ENCODE measurements at regions not wholly inside any gene's neighbourhood (a gene's known extent, or its start where the extent isn't known, plus 50 kb on each side); places are given as distances from the start of the nearest gene placed in this dataset.

GRCh38 chr1:192949783-192950182, 109.4 kb downstream of the UCHL5 start:
- DNase-seq (ENCODE audit: low spot score): no peak

DNA sequence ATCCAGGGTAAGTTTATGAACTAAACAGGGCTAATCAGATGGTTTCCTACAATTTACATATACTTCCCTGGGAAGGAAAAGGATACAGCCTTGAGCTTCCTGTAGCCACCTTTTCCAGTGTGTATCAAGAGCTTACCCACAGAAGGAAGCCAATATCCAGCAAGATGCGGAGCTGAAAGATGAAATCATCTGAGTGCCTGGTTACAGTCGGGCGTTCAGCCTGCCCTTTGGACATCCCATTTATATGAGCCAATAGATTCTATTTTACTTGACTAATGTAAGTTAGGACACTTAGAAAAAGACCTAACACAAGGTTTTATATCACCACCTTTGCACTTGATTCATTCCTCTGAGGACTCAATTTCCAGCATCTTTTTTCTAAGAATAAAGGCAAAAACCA, 108.2 kb downstream of the UCHL5 start:
- DNase-seq (ENCODE audit: low spot score): no peak

DNA sequence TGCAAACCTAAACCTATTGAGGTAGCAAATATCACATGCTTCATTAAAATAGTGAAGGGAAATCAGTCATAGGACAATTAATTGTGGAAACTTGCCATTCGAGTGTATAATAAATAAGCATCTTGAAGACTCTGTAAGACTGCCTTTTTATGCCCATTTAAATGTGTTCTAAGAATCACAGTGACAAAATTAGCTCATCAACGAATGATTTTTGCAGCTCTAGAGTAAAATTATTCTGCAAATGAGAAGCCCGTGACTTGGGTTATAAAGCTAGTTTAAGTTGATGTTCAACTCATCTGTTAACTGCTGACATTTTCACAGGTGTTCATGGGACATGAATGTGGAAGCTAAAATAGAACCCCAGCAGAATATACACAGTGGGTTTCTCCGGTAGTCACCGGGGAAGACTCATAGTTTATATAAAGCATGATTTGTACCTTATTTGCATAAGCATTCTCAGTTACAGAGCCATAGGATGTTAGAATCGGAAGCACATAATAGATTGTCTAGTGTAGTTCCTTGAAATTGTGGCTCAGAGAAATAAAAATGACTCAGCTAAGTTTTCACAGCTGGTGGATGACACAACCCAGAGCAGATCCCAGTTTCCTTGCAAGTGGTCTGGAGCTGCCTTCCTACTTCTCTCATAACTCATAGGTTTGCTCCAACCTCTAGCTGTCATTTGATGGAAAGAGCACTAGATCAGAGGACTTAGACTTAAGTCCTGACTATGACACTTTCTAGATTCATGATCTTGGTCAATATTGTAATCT, 107.3 kb downstream of the UCHL5 start:
- DNase-seq (ENCODE audit: low spot score): peak; percentile 70

DNA sequence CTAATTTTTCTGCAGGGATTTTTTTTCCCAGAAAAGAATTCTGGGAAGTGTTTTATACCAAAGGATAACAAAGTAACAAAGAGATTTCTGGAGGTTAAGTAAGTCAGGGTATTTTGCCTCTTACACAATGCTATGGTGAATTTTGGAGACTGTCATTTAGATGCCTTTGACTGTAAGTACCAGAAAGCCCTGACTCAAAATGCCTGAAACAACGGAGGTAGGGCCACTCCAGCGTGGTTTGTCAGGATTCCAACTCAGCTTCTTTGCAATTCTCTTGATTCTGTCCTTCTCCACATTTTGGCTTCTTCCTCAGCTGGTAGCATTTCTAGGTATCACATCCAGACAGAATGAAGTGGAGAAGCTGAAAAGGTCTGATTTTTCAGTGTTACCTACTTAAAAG, 106.5 kb downstream of the UCHL5 start:
- DNase-seq (ENCODE audit: low spot score): peak; percentile 18

GRCh38 chr1:192954705-192955265, 104.4 kb downstream of the UCHL5 start:
- no peak for DNase-seq (ENCODE audit: low spot score)

GRCh38 chr1:192958350-192958749, 100.8 kb downstream of the UCHL5 start:
- DNase-seq (ENCODE audit: low spot score): no peak

GRCh38 chr1:192958871-192959270, 100.3 kb downstream of the UCHL5 start:
- DNase-seq (ENCODE audit: low spot score): peak; percentile 43

DNA sequence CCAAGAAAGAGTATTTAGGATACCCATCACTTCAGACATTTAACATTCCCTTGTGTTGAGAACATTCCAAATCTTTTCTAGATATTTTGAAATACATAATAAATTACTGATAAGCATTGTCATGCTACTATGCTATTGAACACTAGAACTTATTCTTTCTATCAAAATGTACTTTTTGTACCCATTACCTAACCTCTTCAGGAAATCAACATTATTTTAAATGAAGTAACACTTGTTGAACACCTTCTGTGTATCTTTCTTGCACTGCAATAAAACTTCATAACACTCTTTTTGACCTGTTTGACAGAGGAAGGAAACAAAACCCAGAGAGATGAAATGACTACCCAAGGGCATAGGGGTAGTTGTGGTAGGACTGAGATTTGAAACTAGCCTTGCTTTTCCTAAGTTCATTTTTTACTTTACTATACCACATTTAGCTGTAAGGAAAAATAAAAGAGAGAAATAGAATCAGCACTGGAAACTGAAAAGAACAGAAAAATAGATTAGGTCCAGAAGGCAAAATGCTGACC, 99.4 kb downstream of the UCHL5 start:
- no peak for DNase-seq (ENCODE audit: low spot score)
